Heart right ventricle (tissue), 16 donors: ENCODE measurements at regions not wholly inside any gene's neighbourhood (a gene's known extent, or its start where the extent isn't known, plus 50 kb on each side); places are given as distances from the start of the nearest gene placed in this dataset.
A peak's percentile ranks its signal among the peaks of the same experiment; 100 is the strongest.

ENCODE experiments used
- ATAC-seq, 8 donors: fragments of 200-7000 bp; cut with Tn5 transposase; one replicate each; pipeline ENCODE4 v1.9.1; 2020; ENCODE audit warnings: mild to moderate bottlenecking in 8 of 8, moderate library complexity in 8 of 8, moderate number of reproducible peaks in 1 of 8
- DNase-seq, 2 donors: peaks; one replicate each; pipeline ENCODE4 v3.0.0-alpha.2; 2020
- H3K27ac ChIP-seq, 10 donors: fragments of 200-600 bp; sonication (generic) in 2 of 10; one replicate each; pipeline versions ENCODE4 v1.5.0 to v1.8.0; 2020 to 2022; ENCODE audit warnings: mild to moderate bottlenecking in 3 of 10
- H3K27me3 ChIP-seq, 7 donors: fragments of 200-600 bp; one replicate each; pipeline ENCODE4 v1.8.0; 2021 to 2022; ENCODE audit warnings: mild to moderate bottlenecking in 2 of 7
- H3K36me3 ChIP-seq, 9 donors: fragments of 200-600 bp; sonication (generic) in 1 of 9; one replicate each; pipeline versions ENCODE4 v1.5.0 to v1.8.0; 2020 to 2022; ENCODE audit warnings: mild to moderate bottlenecking in 2 of 9
- H3K4me1 ChIP-seq, 9 donors: fragments of 200-600 bp; sonication (generic) in 1 of 9; one replicate each; pipeline versions ENCODE4 v1.5.0 to v1.8.0; 2020 to 2022; ENCODE audit warnings: mild to moderate bottlenecking in 4 of 9
- H3K4me3 ChIP-seq, 10 donors: fragments of 200-600 bp; sonication (generic) in 2 of 10; one replicate each; pipeline versions ENCODE4 v1.5.0 to v1.8.0; 2020 to 2022; ENCODE audit warnings: mild to moderate bottlenecking in 7 of 10, moderate library complexity in 2 of 10
- H3K9me3 ChIP-seq, 11 donors: fragments of 200-600 bp in 10 of 11; sonication (generic) in 2 of 11; one replicate each; pipeline versions ENCODE4 v1.5.0 to v1.8.0; 2013 to 2022; ENCODE audit warnings: mild to moderate bottlenecking in 2 of 11, control low read depth in 1 of 11, moderate library complexity in 1 of 11
- CTCF ChIP-seq, 9 donors: fragments of 200-600 bp; sonication (generic) in 2 of 9; IDR thresholded peaks; one replicate each; pipeline versions ENCODE4 v1.5.0 to v1.8.0; 2021 to 2022; ENCODE audit warnings: antibody characterized with exemption in 9 of 9, mild to moderate bottlenecking in 5 of 9, moderate library complexity in 1 of 9
- WGBS, 2 donors: extraction: QIAGEN DNeasy Blood & Tissue Kit; methylation state at CpG; one replicate each; pipeline ENCODE4 v1.1.7; 2013; ENCODE audit warnings: inconsistent platforms in 1 of 2; 5-methylcytosine and 5-hydroxymethylcytosine counted together
- intact Hi-C, 10 donors: fragments of 100-400 bp; cut with DNase I; formaldehyde crosslinking; loops; one replicate each; pipeline versions ENCODE4 v1.11.1 to v1.14.2; 2022
- donor health status: Arrhythmogenic right ventricular cardiomyopathy.
- donor health status: ischemic (EF 13 %, LVEDD 7.1; RV severe dilation, severe dysfunction).
- donor health status: healthy with polysubstance abuse.
- donor health status: DM: no; HTN: yes; CAD: no.
- donor health status: DM: no; HTN: no; CAD: no.
- donor health status: ischemic (EF 25% LVEDD 6.9; RV normal size, moderate dysfunction).
- donor health status: ischemic (EF 25% LVEDD 5.7; RV mildly dilated, moderate dysfunction).
- donor health status: healthy.
- donor health status: DM: yes; HTN: yes; CAD: no.
- donor health status: Ischemic cardiomyopathy.
- donor health status: ischemic (EF 35%, LVEDD 5.7; RV mildly dilated, moderate dysfunction).
- donor health status: nonischemic (EF 11% LVEDD 7.7; RV severe dilation, severe dysfunction).
- donor health status: DM: yes; HTN: yes; CAD: no.
- donor health status: PGD.
- donor health status: ischemic (EF 29% LVEDD 5.4; RV normal size, mild dysfunction).
- donor health status: nonischemic (EF 23%, LVEDD 6.1; RV moderate dilation, normal function).

GRCh38 chr6:134590004-134590403 is 272.1 kb upstream of the SGK1 start:
- intact Hi-C loops = no loop called here
- Histone ChIP-seq H3K9me3 (peaks cover 0 to 8% (median 0%) of the 10 kb centered on the region in 11 donors), H3K27ac (no peak overlapping the region), H3K36me3 (no peaks in the 10 kb centered on the region), H3K27me3 (no peaks in the 10 kb centered on the region), H3K4me3 (no peak overlapping the region), H3K4me1 (peaks cover 0 to 7% (median 0%) of the 10 kb centered on the region in 9 donors)
- DNase-seq = no peak
- 85 to 99% methylated on average over 5 of the region's 5 CpGs for WGBS, 2 donors
- no peak for ATAC-seq
- no peak for TF ChIP-seq CTCF (IDR thresholded peaks at IDR 0.05)

DNA sequence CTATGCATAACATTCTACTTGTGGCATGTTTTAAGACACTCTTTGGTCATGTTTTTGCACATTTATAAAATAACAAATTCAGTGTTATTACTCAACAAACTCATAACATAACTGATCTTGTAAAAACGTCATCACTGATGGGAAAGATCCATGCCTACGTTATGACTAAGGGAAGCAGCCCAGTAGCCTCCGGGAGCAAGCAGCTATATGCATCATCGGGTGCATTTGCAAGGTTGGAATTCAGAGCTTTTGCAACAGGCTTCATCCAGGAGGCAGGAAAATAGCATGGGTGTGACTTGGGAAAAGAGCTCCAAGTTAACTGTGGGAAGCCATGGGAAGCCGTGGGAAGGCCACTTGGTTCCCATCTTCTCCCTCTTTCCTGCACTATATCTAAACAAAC is 271.6 kb upstream of the SGK1 start:
- no peak overlapping the region for H3K4me3 ChIP-seq
- no peak for ATAC-seq
- peaks cover 0 to 8% (median 0%) of the 10 kb centered on the region in 11 donors for H3K9me3 ChIP-seq
- H3K27ac ChIP-seq = no peak overlapping the region
- intact Hi-C loops = no loop called here
- H3K27me3 ChIP-seq = no peaks in the 10 kb centered on the region
- 77 to 84% methylated on average over 5 of the region's 5 CpGs for WGBS, 2 donors
- no peak for TF ChIP-seq CTCF (IDR thresholded peaks at IDR 0.05)
- H3K4me1 ChIP-seq = peaks cover 0 to 9% (median 0%) of the 10 kb centered on the region in 9 donors
- H3K36me3 ChIP-seq = no peaks in the 10 kb centered on the region
- DNase-seq = no peak

- 96% methylated on average over 2 of the region's 2 CpGs for WGBS, 2 donors
- TF ChIP-seq CTCF (IDR thresholded peaks at IDR 0.05) = no peak
- ATAC-seq = no peak
- Histone ChIP-seq H3K36me3 (no peaks in the 10 kb centered on the region), H3K27ac (no peak overlapping the region), H3K9me3 (peaks cover 0 to 8% (median 0%) of the 10 kb centered on the region in 11 donors), H3K4me1 (peaks cover 0 to 9% (median 0%) of the 10 kb centered on the region in 9 donors), H3K27me3 (no peaks in the 10 kb centered on the region), H3K4me3 (no peak overlapping the region)
- intact Hi-C loops = no loop called here
- DNase-seq = no peak
Observed at GRCh38 chr6:134588267-134588666, 270.4 kb upstream of the SGK1 start.

DNA sequence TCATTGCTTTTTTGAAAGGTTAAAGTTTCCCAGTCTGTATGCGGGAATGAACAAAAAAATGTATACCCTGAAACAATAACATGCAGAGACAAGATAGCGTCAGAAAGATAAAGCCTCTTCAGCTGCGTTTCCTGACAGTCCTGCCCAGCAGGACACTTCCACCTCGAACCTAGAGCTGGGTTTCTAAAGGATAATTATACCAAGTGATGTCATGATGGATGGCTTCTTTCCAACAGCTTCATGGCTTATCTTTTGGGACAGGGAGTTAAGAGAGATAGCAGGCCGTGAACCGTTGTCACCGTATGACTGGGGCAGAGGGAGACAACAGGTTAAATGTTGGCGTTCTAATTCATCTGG is 267.6 kb upstream of the SGK1 start:
- WGBS, 2 donors = 19 to 36% methylated on average over 8 of the region's 8 CpGs
- Histone ChIP-seq H3K9me3 (peaks cover 0 to 8% (median 0%) of the 10 kb centered on the region in 11 donors), H3K4me3 (no peak overlapping the region), H3K4me1 (peaks cover 0 to 9% (median 0%) of the 10 kb centered on the region in 9 donors), H3K36me3 (no peaks in the 10 kb centered on the region), H3K27me3 (no peaks in the 10 kb centered on the region), H3K27ac (no peak overlapping the region)
- intact Hi-C loops = no loop called here
- peak in 3 of 8 donors; percentile 45 to 55 (median 49) for ATAC-seq
- no peak for TF ChIP-seq CTCF (IDR thresholded peaks at IDR 0.05)
- no peak for DNase-seq
